Liver (tissue), 3 donors: ENCODE measurements at regions not wholly inside any gene's neighbourhood (a gene's known extent, or its start where the extent isn't known, plus 50 kb on each side); places are given as distances from the start of the nearest gene placed in this dataset.

Experiments used
- CTCF ChIP-seq: fragments of 150-350 bp; IDR thresholded peaks from 2 replicates; pipeline ENCODE4 v1.5.1; 2017; ENCODE audit warnings: improper control_type of control experiment, low read depth, low read length; ENCODE audit not compliant: missing input control
- EGR1 ChIP-seq, 2 donors: IDR thresholded peaks; 2 replicates each; pipeline ENCODE4 v1.6.1; 2016 to 2018; ENCODE audit warnings: antibody characterized with exemption in 2 of 2, low read depth in 2 of 2
- FOXA1 ChIP-seq: IDR thresholded peaks from 2 replicates; pipeline ENCODE4 v1.6.1; 2016; ENCODE audit warnings: antibody characterized with exemption
- JUND ChIP-seq, 2 donors: IDR thresholded peaks; 2 replicates each; pipeline ENCODE4 v1.6.1; 2016; ENCODE audit warnings: antibody characterized with exemption in 2 of 2
- MAX ChIP-seq: IDR thresholded peaks from 2 replicates; pipeline ENCODE4 v1.6.1; 2016; ENCODE audit warnings: antibody characterized with exemption
- NR2F2 ChIP-seq: IDR thresholded peaks from 2 replicates; pipeline ENCODE4 v1.6.1; 2016; ENCODE audit warnings: antibody characterized with exemption
- RAD21 ChIP-seq, 2 donors: IDR thresholded peaks; 2 replicates each; pipeline ENCODE4 v1.6.1; 2016; ENCODE audit warnings: antibody characterized with exemption in 2 of 2, mild to moderate bottlenecking in 2 of 2
- REST ChIP-seq: IDR thresholded peaks from 2 replicates; pipeline ENCODE4 v1.6.1; 2016; ENCODE audit warnings: antibody characterized with exemption, mild to moderate bottlenecking
- RXRA ChIP-seq, 2 donors: IDR thresholded peaks; 2 replicates each; pipeline ENCODE4 v1.6.1; 2017 to 2018; ENCODE audit warnings: antibody characterized with exemption in 2 of 2, mild to moderate bottlenecking in 1 of 2
- TAF1 ChIP-seq: conservative IDR thresholded peaks from 2 replicates; pipeline ENCODE4 v1.6.1; 2016; ENCODE audit warnings: antibody characterized with exemption, mild to moderate bottlenecking
- YY1 ChIP-seq: IDR thresholded peaks from 2 replicates; pipeline ENCODE4 v1.6.1; 2016; ENCODE audit warnings: antibody characterized with exemption, mild to moderate bottlenecking
- ZBTB33 ChIP-seq: IDR thresholded peaks from 2 replicates; pipeline ENCODE4 v1.6.1; 2016; ENCODE audit warnings: antibody characterized with exemption
- donor health status: healthy.
- donor health status: healthy.

GRCh38 chr10:32211046-32211363 is 136.0 kb downstream of the EPC1 start:
- TF ChIP-seq TAF1 (no peak), ZBTB33 (no peak), CTCF (no peak), REST (no peak), RAD21 (IDR thresholded peaks at IDR 0.05) (no peak), FOXA1 (no peak), JUND (IDR thresholded peaks at IDR 0.05) (no peak), YY1 (no peak), MAX (no peak), RXRA (IDR thresholded peaks at IDR 0.05) (no peak), EGR1 (IDR thresholded peaks at IDR 0.05; ENCODE audit: low read depth in 2 of 2) (no peak), NR2F2 (no peak)
